ENCODE measurements at regions not wholly inside any gene's neighbourhood (a gene's known extent, or its start where the extent isn't known, plus 50 kb on each side); places are given as distances from the start of the nearest gene placed in this dataset.

- Histone ChIP-seq H3K4me3 (ENCODE audit: low read depth, low read length, poor library complexity, severe bottlenecking) (no peak overlapping the region), H3K4me1 (ENCODE audit: insufficient read depth, low read length, poor library complexity, severe bottlenecking) (no peaks in the 10 kb centered on the region), H3K9me3 (ENCODE audit: low read depth, low read length, poor library complexity, severe bottlenecking) (no peaks in the 10 kb centered on the region), H3K27me3 (replicated peaks; ENCODE audit: insufficient read depth, low read depth, low read length, poor library complexity) (no peaks in the 10 kb centered on the region), H3K36me3 (ENCODE audit: insufficient read depth, low read length, poor library complexity, severe bottlenecking) (no peaks in the 10 kb centered on the region), H3K27ac (ENCODE audit: low read depth, low read length, poor library complexity, severe bottlenecking) (no peak overlapping the region)
- intact Hi-C loops (cut with micrococcal nuclease; ENCODE audit: unreplicated experiment) = no loop called here
- ChIA-PET POLR2A (ENCODE audit: low non-redundant PET) (no interaction called here), CTCF (no interaction called here)
- no TSS peak for BruUV-seq (replicated peaks)
- no peak for TF ChIP-seq EZH2 (IDR thresholded peaks at IDR 0.05; ENCODE audit: borderline replicate concordance, low read depth, low read length, poor library complexity, severe bottlenecking)
- TF ChIP-seq, protein P1, sequence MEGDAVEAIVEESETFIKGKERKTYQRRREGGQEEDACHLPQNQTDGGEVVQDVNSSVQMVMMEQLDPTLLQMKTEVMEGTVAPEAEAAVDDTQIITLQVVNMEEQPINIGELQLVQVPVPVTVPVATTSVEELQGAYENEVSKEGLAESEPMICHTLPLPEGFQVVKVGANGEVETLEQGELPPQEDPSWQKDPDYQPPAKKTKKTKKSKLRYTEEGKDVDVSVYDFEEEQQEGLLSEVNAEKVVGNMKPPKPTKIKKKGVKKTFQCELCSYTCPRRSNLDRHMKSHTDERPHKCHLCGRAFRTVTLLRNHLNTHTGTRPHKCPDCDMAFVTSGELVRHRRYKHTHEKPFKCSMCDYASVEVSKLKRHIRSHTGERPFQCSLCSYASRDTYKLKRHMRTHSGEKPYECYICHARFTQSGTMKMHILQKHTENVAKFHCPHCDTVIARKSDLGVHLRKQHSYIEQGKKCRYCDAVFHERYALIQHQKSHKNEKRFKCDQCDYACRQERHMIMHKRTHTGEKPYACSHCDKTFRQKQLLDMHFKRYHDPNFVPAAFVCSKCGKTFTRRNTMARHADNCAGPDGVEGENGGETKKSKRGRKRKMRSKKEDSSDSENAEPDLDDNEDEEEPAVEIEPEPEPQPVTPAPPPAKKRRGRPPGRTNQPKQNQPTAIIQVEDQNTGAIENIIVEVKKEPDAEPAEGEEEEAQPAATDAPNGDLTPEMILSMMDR (conservative IDR thresholded peaks at IDR 0.05; ENCODE audit: low read depth, low read length) = no peak
- no peak for DNase-seq (ENCODE audit: low spot score)
Observed at GRCh38 chr3:73812054-73812453, 187.3 kb upstream of the PDZRN3 start.

DNA sequence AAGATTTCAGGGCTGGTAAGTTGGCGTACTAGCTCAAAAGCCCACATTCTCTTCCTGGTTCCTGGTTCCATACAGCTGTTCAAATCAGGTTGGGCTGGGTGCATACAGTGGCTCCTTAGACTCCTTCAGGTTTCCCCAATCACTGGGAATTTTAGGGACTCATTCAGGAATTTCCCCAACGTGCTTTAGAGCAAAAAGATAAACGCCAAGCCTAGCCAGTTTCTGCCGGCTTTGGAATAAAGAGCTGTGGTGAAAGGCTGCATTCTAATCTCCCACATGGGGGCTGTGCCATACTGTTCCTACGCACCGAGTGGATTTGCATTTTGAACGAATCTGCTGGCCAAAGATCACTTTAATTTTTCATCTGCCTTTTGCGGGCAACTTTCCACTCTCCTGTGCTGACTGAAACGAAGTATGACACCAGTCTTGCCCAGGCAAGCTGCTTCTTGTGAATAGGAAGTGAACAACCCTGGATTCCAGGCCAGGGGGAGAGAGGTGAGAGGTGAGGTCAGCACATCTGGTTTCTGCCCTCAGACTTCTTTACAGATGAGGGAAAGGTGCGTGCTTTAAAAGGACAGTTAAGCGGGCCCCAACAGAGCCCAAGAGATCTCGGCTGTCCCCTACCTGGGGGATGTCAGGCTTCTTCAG, 184.2 kb upstream of the PDZRN3 start:
- Histone ChIP-seq H3K27ac (ENCODE audit: low read depth, low read length, poor library complexity, severe bottlenecking) (no peak overlapping the region), H3K4me3 (ENCODE audit: low read depth, low read length, poor library complexity, severe bottlenecking) (no peak overlapping the region), H3K9me3 (ENCODE audit: low read depth, low read length, poor library complexity, severe bottlenecking) (no peaks in the 10 kb centered on the region), H3K36me3 (ENCODE audit: insufficient read depth, low read length, poor library complexity, severe bottlenecking) (no peaks in the 10 kb centered on the region), H3K27me3 (replicated peaks; ENCODE audit: insufficient read depth, low read depth, low read length, poor library complexity) (no peaks in the 10 kb centered on the region), H3K4me1 (ENCODE audit: insufficient read depth, low read length, poor library complexity, severe bottlenecking) (no peaks in the 10 kb centered on the region)
- TF ChIP-seq, protein P1 (conservative IDR thresholded peaks at IDR 0.05; ENCODE audit: low read depth, low read length) = no peak
- TF ChIP-seq EZH2 (IDR thresholded peaks at IDR 0.05; ENCODE audit: borderline replicate concordance, low read depth, low read length, poor library complexity, severe bottlenecking) = no peak
- intact Hi-C loops (cut with micrococcal nuclease; ENCODE audit: unreplicated experiment) = no loop called here
- no TSS peak for BruUV-seq (replicated peaks)
- ChIA-PET POLR2A (ENCODE audit: low non-redundant PET) (no interaction called here), CTCF (no interaction called here)
- DNase-seq (ENCODE audit: low spot score) = no peak

- CTCF ChIA-PET = no interaction called here
- no TSS peak for BruUV-seq (replicated peaks)
Observed at GRCh38 chr3:73805435-73805834, 180.7 kb upstream of the PDZRN3 start.

More at GRCh38 chr3:73805435-73805834, 180.7 kb upstream of the PDZRN3 start:
- Histone ChIP-seq H3K9me3 (ENCODE audit: low read depth, low read length, poor library complexity, severe bottlenecking) (no peaks in the 10 kb centered on the region), H3K4me3 (ENCODE audit: low read depth, low read length, poor library complexity, severe bottlenecking) (no peak overlapping the region), H3K36me3 (ENCODE audit: insufficient read depth, low read length, poor library complexity, severe bottlenecking) (no peaks in the 10 kb centered on the region), H3K4me1 (ENCODE audit: insufficient read depth, low read length, poor library complexity, severe bottlenecking) (no peaks in the 10 kb centered on the region), H3K27ac (ENCODE audit: low read depth, low read length, poor library complexity, severe bottlenecking) (no peak overlapping the region), H3K27me3 (replicated peaks; ENCODE audit: insufficient read depth, low read depth, low read length, poor library complexity) (no peaks in the 10 kb centered on the region)
- POLR2A ChIA-PET (ENCODE audit: low non-redundant PET) = no interaction called here
- no peak for TF ChIP-seq EZH2 (IDR thresholded peaks at IDR 0.05; ENCODE audit: borderline replicate concordance, low read depth, low read length, poor library complexity, severe bottlenecking)
- TF ChIP-seq, protein P1 (conservative IDR thresholded peaks at IDR 0.05; ENCODE audit: low read depth, low read length) = no peak
- intact Hi-C loops (cut with micrococcal nuclease; ENCODE audit: unreplicated experiment) = no loop called here
- DNase-seq (ENCODE audit: low spot score) = no peak
